NT2/D1 (cell line): ENCODE measurements at regions not wholly inside any gene's neighbourhood (a gene's known extent, or its start where the extent isn't known, plus 50 kb on each side); places are given as distances from the start of the nearest gene placed in this dataset.
"Not testable (repeated sequence)": the region's sequence is repeated elsewhere in the genome, so short reads cannot be mapped to it uniquely, and the experiment has no call there.

ENCODE experiments used
- DNase-seq: peaks from one replicate; pipeline ENCODE4 v3.0.0-alpha.2; 2011; ENCODE audit warnings: low read depth, low spot score
- H3K27me3 ChIP-seq: 2 replicates; pipeline ENCODE4 v1.6.0; 2011; ENCODE audit warnings: mild to moderate bottlenecking; ENCODE audit not compliant: insufficient read length, insufficient read depth
- H3K36me3 ChIP-seq: 2 replicates; pipeline ENCODE4 v1.6.1; 2011; ENCODE audit warnings: mild to moderate bottlenecking, low read length, mixed read lengths; ENCODE audit not compliant: insufficient read depth, insufficient read length
- H3K4me1 ChIP-seq: 2 replicates; pipeline ENCODE4 v1.5.1; 2011; ENCODE audit not compliant: insufficient read depth, insufficient read length
- H3K4me3 ChIP-seq: 2 replicates; pipeline ENCODE4 v1.5.1; 2011; ENCODE audit warnings: low read depth; ENCODE audit not compliant: insufficient read length
- H3K9ac ChIP-seq: 2 replicates; pipeline ENCODE4 v1.6.0; 2011; ENCODE audit warnings: low read depth; ENCODE audit not compliant: insufficient read length
- H3K9me3 ChIP-seq: 2 replicates; pipeline ENCODE4 v1.5.1; 2011; ENCODE audit warnings: mild to moderate bottlenecking, low read length; ENCODE audit not compliant: insufficient read depth
- SUZ12 ChIP-seq: IDR thresholded peaks from 2 replicates; pipeline ENCODE4 v1.6.1; 2011; ENCODE audit not compliant: insufficient read length, insufficient read depth; ENCODE audit errors: extremely low read depth
- YY1 ChIP-seq: IDR thresholded peaks from 2 replicates; pipeline ENCODE4 v1.6.1; 2011; ENCODE audit not compliant: insufficient read length, insufficient read depth
- ZNF274 ChIP-seq: IDR thresholded peaks from 2 replicates; pipeline ENCODE4 v1.6.1; 2011; ENCODE audit warnings: mild to moderate bottlenecking, low read depth, low read length

DNA sequence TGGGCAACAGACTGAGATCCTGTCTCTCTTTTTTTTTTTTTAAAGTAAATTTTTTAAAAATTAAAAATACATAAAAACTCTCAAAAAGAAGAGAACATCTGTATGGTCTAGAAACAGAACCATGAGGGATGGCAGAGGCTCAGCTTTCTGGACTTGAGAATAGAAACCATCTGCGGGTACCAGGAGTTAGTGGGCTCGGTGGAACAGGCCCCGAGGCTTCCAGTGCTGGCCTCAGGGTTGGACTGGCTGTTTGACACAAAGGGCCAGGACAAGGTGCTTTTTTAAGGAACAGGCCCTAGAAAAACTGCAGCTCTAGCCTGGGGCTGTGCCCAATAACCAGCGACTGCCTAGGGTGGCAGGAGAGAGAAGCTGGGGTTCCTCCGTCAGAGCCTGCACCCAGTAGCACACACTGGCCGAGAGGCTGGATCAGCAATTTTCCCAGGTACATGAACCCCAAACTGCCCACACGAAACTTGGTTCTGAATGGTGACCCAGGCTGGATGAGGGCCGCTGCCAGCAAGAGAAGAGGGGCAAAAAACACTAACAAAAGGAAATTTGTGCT is 131.0 kb upstream of the OLIG3 start:
- no peak for DNase-seq
- Histone ChIP-seq H3K36me3 (no peaks in the 10 kb centered on the region), H3K4me1 (no peaks in the 10 kb centered on the region), H3K9ac (no peak overlapping the region), H3K27me3 (no peaks in the 10 kb centered on the region), H3K9me3 (no peaks in the 10 kb centered on the region), H3K4me3 (no peak overlapping the region)
- TF ChIP-seq YY1 (no peak), ZNF274 (no peak), SUZ12 (no peak)

- Histone ChIP-seq H3K4me1 (peaks cover 2% of the 10 kb centered on the region), H3K36me3 (no peaks in the 10 kb centered on the region), H3K27me3 (no peaks in the 10 kb centered on the region), H3K9ac (no peak overlapping the region), H3K4me3 (no peak overlapping the region), H3K9me3 (no peaks in the 10 kb centered on the region)
- no peak for TF ChIP-seq YY1
- no peak for TF ChIP-seq ZNF274
- no peak for TF ChIP-seq SUZ12
- DNase-seq: no peak
These were observed 131.6 kb upstream of the OLIG3 start for GRCh38 chr6:137625808-137626207.

GRCh38 chr6:137630666-137631065 is 136.5 kb upstream of the OLIG3 start:
- Histone ChIP-seq H3K27me3 (no peaks in the 10 kb centered on the region), H3K9ac (no peak overlapping the region), H3K9me3 (no peaks in the 10 kb centered on the region), H3K4me1 (peaks cover 2% of the 10 kb centered on the region), H3K4me3 (no peak overlapping the region), H3K36me3 (no peaks in the 10 kb centered on the region)
- no peak for TF ChIP-seq SUZ12
- no peak for DNase-seq

DNA sequence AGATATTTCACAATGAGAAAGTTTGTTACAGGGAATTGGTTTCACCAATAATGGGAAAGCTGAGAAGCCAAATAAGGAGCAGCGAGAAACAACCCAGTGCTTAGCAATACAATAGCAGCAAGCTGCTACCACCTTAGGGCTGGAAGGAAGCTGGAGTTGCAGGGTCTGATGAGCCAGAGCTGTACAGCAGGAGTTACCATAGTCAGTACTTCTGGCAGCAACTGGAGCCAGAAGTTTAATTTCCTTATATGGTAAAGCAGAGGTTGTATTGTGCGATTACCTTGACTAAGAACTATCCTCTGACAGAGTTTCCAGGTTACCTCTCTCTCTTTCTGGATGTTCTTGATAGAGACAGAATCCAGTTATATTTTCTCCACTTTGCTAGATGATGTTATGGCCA is 137.1 kb upstream of the OLIG3 start:
- H3K4me1 ChIP-seq: peaks cover 2% of the 10 kb centered on the region
- H3K4me3 ChIP-seq: no peak overlapping the region
- no peak overlapping the region for H3K9ac ChIP-seq
- no peaks in the 10 kb centered on the region for H3K9me3 ChIP-seq
- H3K36me3 ChIP-seq: no peaks in the 10 kb centered on the region
- no peaks in the 10 kb centered on the region for H3K27me3 ChIP-seq
- DNase-seq: no peak
- no peak for TF ChIP-seq YY1
- no peak for TF ChIP-seq ZNF274
- no peak for TF ChIP-seq SUZ12

DNA sequence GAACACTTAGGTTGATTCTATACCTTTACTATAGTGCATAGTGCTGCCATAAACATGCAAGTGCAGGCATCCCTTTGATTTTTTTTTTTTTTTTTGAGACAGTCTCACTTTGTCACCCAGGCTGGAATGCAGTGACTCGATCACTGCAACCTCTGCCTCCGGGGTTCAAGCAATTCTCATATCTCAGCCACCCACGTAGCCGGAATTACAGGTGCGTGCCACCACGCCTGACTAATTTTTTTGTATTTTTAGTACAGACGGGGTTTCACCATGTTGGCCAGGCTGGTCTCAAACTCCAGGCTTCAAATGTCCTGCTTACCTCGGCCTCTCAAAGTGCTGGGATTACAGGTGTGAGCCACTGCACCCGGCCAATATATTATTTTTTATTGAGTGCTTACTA is 140.0 kb upstream of the OLIG3 start:
- not testable (repeated sequence) for H3K4me3 ChIP-seq, DNase-seq, H3K36me3 ChIP-seq, H3K9me3 ChIP-seq, H3K9ac ChIP-seq, H3K4me1 ChIP-seq, H3K27me3 ChIP-seq

DNA sequence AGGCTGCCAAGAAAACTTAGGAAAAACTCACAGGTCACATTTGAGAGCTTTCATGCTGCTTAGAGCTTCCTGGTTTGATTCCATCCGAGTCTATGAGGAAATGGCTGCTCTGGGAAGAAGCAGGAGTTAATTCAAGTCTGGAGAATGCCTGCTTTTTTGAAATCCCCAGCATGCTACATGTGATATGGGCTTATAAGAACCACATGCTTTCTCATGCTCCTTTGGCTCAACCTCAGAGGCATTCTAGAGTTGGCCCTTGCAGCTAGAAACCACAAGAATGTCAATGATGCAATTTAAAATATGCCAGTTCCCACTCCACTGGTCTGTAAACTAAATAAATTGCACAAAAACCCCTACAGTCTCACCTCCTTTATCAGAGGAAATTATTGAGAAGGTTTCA is 142.9 kb upstream of the OLIG3 start:
- no peak for DNase-seq
- no peaks in the 10 kb centered on the region for H3K4me1 ChIP-seq
- H3K4me3 ChIP-seq: no peak overlapping the region
- H3K9ac ChIP-seq: no peak overlapping the region
- H3K36me3 ChIP-seq: no peaks in the 10 kb centered on the region
- H3K27me3 ChIP-seq: no peaks in the 10 kb centered on the region
- H3K9me3 ChIP-seq: no peaks in the 10 kb centered on the region
- TF ChIP-seq YY1 (no peak), SUZ12 (no peak), ZNF274 (no peak)

DNA sequence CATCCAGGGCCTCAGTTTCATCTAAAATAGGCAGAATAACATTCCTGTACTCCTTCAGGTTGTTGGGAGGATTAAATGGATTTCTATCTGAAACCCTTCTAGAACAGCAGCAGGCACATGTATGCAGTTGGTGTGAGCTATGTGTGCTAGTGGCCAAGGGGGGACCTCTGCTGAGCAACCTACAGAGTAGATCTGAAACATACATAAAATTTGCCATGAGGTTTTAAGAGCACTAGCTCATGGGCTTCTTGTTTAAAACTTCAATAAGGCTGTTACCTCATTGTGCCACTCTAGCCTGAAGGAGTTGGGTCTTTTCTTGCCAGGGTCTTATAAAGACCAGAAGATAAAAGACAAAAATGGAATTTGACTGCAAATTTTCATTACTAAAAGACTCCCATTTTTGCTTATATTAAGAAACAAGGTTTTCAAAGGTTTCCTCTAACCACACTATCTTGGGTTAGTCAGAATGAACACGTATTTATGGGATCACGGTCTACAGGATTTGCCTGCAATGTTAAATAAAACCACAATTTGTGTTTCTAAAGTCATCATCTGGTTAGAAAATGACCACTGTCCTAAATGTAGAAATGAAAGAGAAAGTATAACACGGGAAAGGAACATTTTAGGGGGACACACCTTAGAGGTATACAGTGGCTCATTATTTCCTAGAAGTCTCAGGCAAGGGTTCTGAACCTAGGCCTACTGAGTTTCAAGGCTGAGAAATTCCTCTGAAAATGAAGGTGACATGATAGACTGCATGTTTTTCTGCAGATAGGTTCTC is 144.9 kb upstream of the OLIG3 start:
- no peak for TF ChIP-seq SUZ12
- TF ChIP-seq YY1: no peak
- no peak for TF ChIP-seq ZNF274

DNA sequence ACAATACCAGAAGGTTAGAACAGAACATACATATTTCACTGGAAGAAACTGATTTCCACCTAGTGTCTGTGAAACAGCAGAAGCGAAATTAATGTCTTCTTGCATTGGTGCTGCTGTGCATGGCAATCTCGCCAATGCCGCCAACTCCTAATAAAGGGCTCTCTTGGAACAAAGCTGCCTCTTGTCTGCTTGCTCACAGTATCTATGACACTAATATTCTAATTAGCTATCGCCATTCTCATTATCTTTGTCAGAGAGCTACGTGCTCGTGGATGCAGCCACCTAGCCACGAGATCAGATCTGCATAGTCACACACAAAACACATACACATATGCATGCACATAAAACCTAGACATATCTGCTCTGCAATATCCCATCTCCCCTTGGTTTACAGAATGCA is 145.9 kb upstream of the OLIG3 start:
- TF ChIP-seq ZNF274 (no peak), SUZ12 (no peak), YY1 (no peak)
- no peaks in the 10 kb centered on the region for H3K36me3 ChIP-seq
- DNase-seq: no peak
- H3K9ac ChIP-seq: no peak overlapping the region
- H3K27me3 ChIP-seq: no peaks in the 10 kb centered on the region
- H3K9me3 ChIP-seq: no peaks in the 10 kb centered on the region
- no peak overlapping the region for H3K4me3 ChIP-seq
- no peaks in the 10 kb centered on the region for H3K4me1 ChIP-seq

More for the DNA sequence above, 144.9 kb upstream of the OLIG3 start:
- Histone ChIP-seq H3K4me3 (no peak overlapping the region), H3K9ac (no peak overlapping the region), H3K36me3 (no peaks in the 10 kb centered on the region), H3K4me1 (no peaks in the 10 kb centered on the region), H3K9me3 (no peaks in the 10 kb centered on the region), H3K27me3 (no peaks in the 10 kb centered on the region)
- no peak for DNase-seq
